SK-N-SH (cell line): ENCODE measurements at regions not wholly inside any gene's neighbourhood (a gene's known extent, or its start where the extent isn't known, plus 50 kb on each side); places are given as distances from the start of the nearest gene placed in this dataset.

Experiments
- CTCF ChIA-PET: fragments of 300-600, 350-600 bp; formaldehyde crosslinking; extraction: SDS; loops from one replicate; lab custom pipeline; 2021; lab: Yijun Ruan, JAX
- POLR2A ChIA-PET: fragments of 350-600 bp; sonication (Branson Sonifier 250); formaldehyde crosslinking; extraction: SDS; loops from one replicate; lab custom pipeline; 2020; ENCODE audit warnings: antibody characterized with exemption, inconsistent platforms; lab: Yijun Ruan, JAX
- DNase-seq: peaks from one replicate; pipeline ENCODE4 v3.0.0; 2012
- H2AFZ ChIP-seq: fragments of 200-600 bp; sonication (generic); 2 replicates; pipeline ENCODE4 v1.8.1; 2016; ENCODE audit warnings: antibody characterized with exemption, mild to moderate bottlenecking, low read depth
- H3F3A ChIP-seq: fragments of 200-600 bp; sonication (generic); replicated peaks from 2 replicates; pipeline ENCODE3; 2016; ENCODE audit warnings: antibody characterized with exemption, mild to moderate bottlenecking; ENCODE audit not compliant: insufficient read depth
- H3K27ac ChIP-seq, 2 experiments: fragments of 200-500 bp in 1 of 2; fragments of 200-600 bp in 1 of 2; sonication (Bioruptor generic) in 1 of 2; sonication (generic), shearing (Covaris generic) in 1 of 2; 2 replicates each; pipeline versions ENCODE4 v1.5.1 to v1.6.1; 2014 to 2016; ENCODE audit warnings: low read depth in 2 of 2, inconsistent platforms in 1 of 2, low read length in 1 of 2, mild to moderate bottlenecking in 1 of 2, mixed read lengths in 1 of 2
- H3K27me3 ChIP-seq: fragments of 200-600 bp; sonication (generic), shearing (Covaris generic); 2 replicates; pipeline ENCODE4 v1.6.1; 2016; ENCODE audit warnings: mixed run types; ENCODE audit not compliant: insufficient read depth
- H3K36me3 ChIP-seq, 2 experiments: fragments of 200-500 bp in 1 of 2; fragments of 200-600 bp in 1 of 2; sonication (Bioruptor generic) in 1 of 2; sonication (generic) in 1 of 2; replicated peaks in 1 of 2; 2 replicates each; pipeline versions ENCODE3 to v1.5.1; 2014 to 2016; ENCODE audit warnings: low read length in 1 of 2, mild to moderate bottlenecking in 1 of 2; ENCODE audit not compliant: insufficient read depth in 2 of 2, control insufficient read depth in 1 of 2
- H3K4me1 ChIP-seq, 2 experiments: fragments of 200-500 bp in 1 of 2; fragments of 200-600 bp in 1 of 2; sonication (Bioruptor generic) in 1 of 2; sonication (generic), shearing (Covaris generic) in 1 of 2; 2 replicates each; pipeline versions ENCODE4 v1.5.1 to v1.6.1; 2014 to 2016; ENCODE audit warnings: low read depth in 1 of 2, low read length in 1 of 2, mixed run types in 1 of 2; ENCODE audit not compliant: insufficient read depth in 2 of 2, control insufficient read depth in 1 of 2
- H3K4me2 ChIP-seq: fragments of 200-600 bp; sonication (generic), shearing (Covaris generic); 2 replicates; pipeline ENCODE4 v1.6.1; 2017; ENCODE audit warnings: mixed run types
- H3K4me3 ChIP-seq, 2 experiments: fragments of 200-500 bp in 1 of 2; fragments of 200-600 bp in 1 of 2; sonication (Bioruptor generic) in 1 of 2; sonication (generic), shearing (Covaris generic) in 1 of 2; 2 replicates each; pipeline versions ENCODE4 v1.5.1 to v1.8.1; 2014 to 2016; ENCODE audit warnings: low read depth in 2 of 2, inconsistent platforms in 1 of 2, low read length in 1 of 2, mild to moderate bottlenecking in 1 of 2, mixed read lengths in 1 of 2, moderate library complexity in 1 of 2
- H3K79me2 ChIP-seq: fragments of 200-600 bp; sonication (generic); 2 replicates; pipeline ENCODE4 v1.8.1; 2017; ENCODE audit warnings: mild to moderate bottlenecking; ENCODE audit not compliant: insufficient read depth
- H3K9ac ChIP-seq: fragments of 200-600 bp; sonication (generic); 2 replicates; pipeline ENCODE4 v1.6.1; 2017; ENCODE audit warnings: mixed run types
- H3K9me2 ChIP-seq: fragments of 200-600 bp; sonication (generic); 2 replicates; pipeline ENCODE4 v1.6.1; 2017; ENCODE audit warnings: mixed run types
- H3K9me3 ChIP-seq: fragments of 200-600 bp; sonication (generic); 2 replicates; pipeline ENCODE4 v1.6.1; 2017; ENCODE audit warnings: mixed run types, mild to moderate bottlenecking, moderate library complexity
- H4K20me1 ChIP-seq: fragments of 200-600 bp; sonication (generic); 2 replicates; pipeline ENCODE4 v1.6.1; 2017; ENCODE audit warnings: mild to moderate bottlenecking, mixed run types; ENCODE audit not compliant: insufficient read depth
- ELF1 ChIP-seq: IDR thresholded peaks from 2 replicates; pipeline ENCODE4 v1.4.0; 2012
- EZH2phosphoT487 ChIP-seq: fragments of 200-600 bp; sonication (generic); IDR thresholded peaks from 2 replicates; pipeline ENCODE4 v1.6.1; 2017; ENCODE audit warnings: low read depth, mixed run types, mild to moderate bottlenecking, antibody characterized with exemption, moderate library complexity, borderline replicate concordance
- RAD21 ChIP-seq: IDR thresholded peaks from 2 replicates; pipeline ENCODE4 v1.6.1; 2012; ENCODE audit warnings: mild to moderate bottlenecking, low read length
- RFX5 ChIP-seq: IDR thresholded peaks from 2 replicates; pipeline ENCODE4 v1.6.1; 2012; ENCODE audit warnings: mild to moderate bottlenecking, improper control_type of control experiment, low read length
- WGBS: methylation state at CpG from one replicate; pipeline ENCODE4 v1.1.6; 2017; ENCODE audit warnings: low lambda C conversion rate; 5-methylcytosine and 5-hydroxymethylcytosine counted together
- TF ChIP-seq, protein P1 (sequence below): IDR thresholded peaks from 2 replicates; pipeline ENCODE4 v1.6.1; 2012; ENCODE audit warnings: mild to moderate bottlenecking, low read depth, low read length, moderate library complexity
- TF ChIP-seq, protein P2 (sequence below): IDR thresholded peaks from 2 replicates; pipeline ENCODE4 v1.4.0; 2012; ENCODE audit warnings: low read depth, borderline replicate concordance

- TF ChIP-seq, protein P1, sequence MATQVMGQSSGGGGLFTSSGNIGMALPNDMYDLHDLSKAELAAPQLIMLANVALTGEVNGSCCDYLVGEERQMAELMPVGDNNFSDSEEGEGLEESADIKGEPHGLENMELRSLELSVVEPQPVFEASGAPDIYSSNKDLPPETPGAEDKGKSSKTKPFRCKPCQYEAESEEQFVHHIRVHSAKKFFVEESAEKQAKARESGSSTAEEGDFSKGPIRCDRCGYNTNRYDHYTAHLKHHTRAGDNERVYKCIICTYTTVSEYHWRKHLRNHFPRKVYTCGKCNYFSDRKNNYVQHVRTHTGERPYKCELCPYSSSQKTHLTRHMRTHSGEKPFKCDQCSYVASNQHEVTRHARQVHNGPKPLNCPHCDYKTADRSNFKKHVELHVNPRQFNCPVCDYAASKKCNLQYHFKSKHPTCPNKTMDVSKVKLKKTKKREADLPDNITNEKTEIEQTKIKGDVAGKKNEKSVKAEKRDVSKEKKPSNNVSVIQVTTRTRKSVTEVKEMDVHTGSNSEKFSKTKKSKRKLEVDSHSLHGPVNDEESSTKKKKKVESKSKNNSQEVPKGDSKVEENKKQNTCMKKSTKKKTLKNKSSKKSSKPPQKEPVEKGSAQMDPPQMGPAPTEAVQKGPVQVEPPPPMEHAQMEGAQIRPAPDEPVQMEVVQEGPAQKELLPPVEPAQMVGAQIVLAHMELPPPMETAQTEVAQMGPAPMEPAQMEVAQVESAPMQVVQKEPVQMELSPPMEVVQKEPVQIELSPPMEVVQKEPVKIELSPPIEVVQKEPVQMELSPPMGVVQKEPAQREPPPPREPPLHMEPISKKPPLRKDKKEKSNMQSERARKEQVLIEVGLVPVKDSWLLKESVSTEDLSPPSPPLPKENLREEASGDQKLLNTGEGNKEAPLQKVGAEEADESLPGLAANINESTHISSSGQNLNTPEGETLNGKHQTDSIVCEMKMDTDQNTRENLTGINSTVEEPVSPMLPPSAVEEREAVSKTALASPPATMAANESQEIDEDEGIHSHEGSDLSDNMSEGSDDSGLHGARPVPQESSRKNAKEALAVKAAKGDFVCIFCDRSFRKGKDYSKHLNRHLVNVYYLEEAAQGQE: no peak
These were observed 59.2 kb upstream of the GAREM1 start (continued) for GRCh38 chr18:32529722-32530420.

GRCh38 chr18:32520771-32521170 is 50.1 kb upstream of the GAREM1 start:
- 55% methylated on average over 4 of the region's 4 CpGs for WGBS
- CTCF ChIA-PET: no interaction called here

More at GRCh38 chr18:32520771-32521170, 50.1 kb upstream of the GAREM1 start:
- no peaks in the 10 kb centered on the region for H4K20me1 ChIP-seq
- H3K79me2 ChIP-seq: no peaks in the 10 kb centered on the region
- no peaks in the 10 kb centered on the region for H3K9me3 ChIP-seq
- DNase-seq: no peak
- H3K27me3 ChIP-seq: no peaks in the 10 kb centered on the region
- H2AFZ ChIP-seq: no peak overlapping the region
- POLR2A ChIA-PET: no interaction called here
- no peaks in the 10 kb centered on the region for H3K4me1 ChIP-seq
- no peak overlapping the region for H3K4me2 ChIP-seq
- H3K9me2 ChIP-seq: no peaks in the 10 kb centered on the region
- H3K9ac ChIP-seq: no peak overlapping the region
- TF ChIP-seq, protein P2, sequence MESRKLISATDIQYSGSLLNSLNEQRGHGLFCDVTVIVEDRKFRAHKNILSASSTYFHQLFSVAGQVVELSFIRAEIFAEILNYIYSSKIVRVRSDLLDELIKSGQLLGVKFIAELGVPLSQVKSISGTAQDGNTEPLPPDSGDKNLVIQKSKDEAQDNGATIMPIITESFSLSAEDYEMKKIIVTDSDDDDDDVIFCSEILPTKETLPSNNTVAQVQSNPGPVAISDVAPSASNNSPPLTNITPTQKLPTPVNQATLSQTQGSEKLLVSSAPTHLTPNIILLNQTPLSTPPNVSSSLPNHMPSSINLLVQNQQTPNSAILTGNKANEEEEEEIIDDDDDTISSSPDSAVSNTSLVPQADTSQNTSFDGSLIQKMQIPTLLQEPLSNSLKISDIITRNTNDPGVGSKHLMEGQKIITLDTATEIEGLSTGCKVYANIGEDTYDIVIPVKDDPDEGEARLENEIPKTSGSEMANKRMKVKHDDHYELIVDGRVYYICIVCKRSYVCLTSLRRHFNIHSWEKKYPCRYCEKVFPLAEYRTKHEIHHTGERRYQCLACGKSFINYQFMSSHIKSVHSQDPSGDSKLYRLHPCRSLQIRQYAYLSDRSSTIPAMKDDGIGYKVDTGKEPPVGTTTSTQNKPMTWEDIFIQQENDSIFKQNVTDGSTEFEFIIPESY: no peak
- TF ChIP-seq RFX5 (no peak), ELF1 (no peak), EZH2phosphoT487 (no peak), RAD21 (no peak)
- TF ChIP-seq, all 33 proteins: peak for 0
- Histone ChIP-seq H3F3A (no peaks in the 10 kb centered on the region), H3K4me3 (no peak overlapping the region), H3K36me3 (no peaks in the 10 kb centered on the region), H3K27ac (no peak overlapping the region)
